OCI-LY7 (cell line): ENCODE measurements at regions not wholly inside any gene's neighbourhood (a gene's known extent, or its start where the extent isn't known, plus 50 kb on each side); places are given as distances from the start of the nearest gene placed in this dataset.

Source experiments
- BruUV-seq: library from RNA; stranded (reverse); fragments of 400-500 nt; replicated peaks from 2 replicates; lab custom pipeline; 2021; lab: Mats Ljungman, UMichigan
- CTCF ChIA-PET: fragments of 300-600 bp; sonication (Branson Sonifier 250); formaldehyde crosslinking; loops from one replicate; lab custom pipeline; 2022; ENCODE audit warnings: antibody characterized with exemption; ENCODE audit not compliant: unreplicated experiment; lab: Charles Lee
- POLR2A ChIA-PET: fragments of 300-600 bp; sonication (Branson Sonifier 250); formaldehyde crosslinking; loops from one replicate; lab custom pipeline; 2022; ENCODE audit warnings: antibody characterized with exemption; lab: Charles Lee
- DNase-seq: peaks from one replicate; pipeline ENCODE4 v3.0.0-alpha.2; 2015; ENCODE audit warnings: low spot score
- H2AFZ ChIP-seq: fragments of 200-600 bp; sonication (generic), shearing (Covaris generic); 2 replicates; pipeline ENCODE4 v1.6.1; 2014; ENCODE audit warnings: mild to moderate bottlenecking, antibody characterized with exemption, low read length, moderate library complexity
- H3K27ac ChIP-seq: fragments of 200-600 bp; sonication (generic); 2 replicates; pipeline ENCODE4 v1.5.1; 2014; ENCODE audit warnings: mixed run types, low read depth, mild to moderate bottlenecking, moderate library complexity, low read length, inconsistent platforms; ENCODE audit not compliant: poor library complexity, severe bottlenecking
- H3K36me3 ChIP-seq: fragments of 200-600 bp; sonication (generic); 2 replicates; pipeline ENCODE4 v1.6.1; 2014; ENCODE audit warnings: mild to moderate bottlenecking, antibody characterized with exemption, low read length, moderate library complexity, mixed read lengths; ENCODE audit not compliant: insufficient read depth
- H3K4me1 ChIP-seq: fragments of 200-600 bp; sonication (generic); 2 replicates; pipeline ENCODE4 v1.5.1; 2014; ENCODE audit warnings: mild to moderate bottlenecking, low read length; ENCODE audit not compliant: insufficient read depth, poor library complexity, severe bottlenecking
- H3K4me2 ChIP-seq: fragments of 200-600 bp; sonication (generic); 2 replicates; pipeline ENCODE4 v1.6.1; 2014; ENCODE audit warnings: mild to moderate bottlenecking, low read length
- H3K4me3 ChIP-seq: fragments of 200-600 bp; sonication (generic); 2 replicates; pipeline ENCODE4 v1.5.1; 2014; ENCODE audit warnings: mild to moderate bottlenecking, low read depth, low read length; ENCODE audit not compliant: poor library complexity, severe bottlenecking
- H3K79me2 ChIP-seq: fragments of 200-600 bp; sonication (generic); 2 replicates; pipeline ENCODE4 v1.6.1; 2016; ENCODE audit warnings: low read depth, mild to moderate bottlenecking, low read length, moderate library complexity, mixed read lengths; ENCODE audit not compliant: insufficient read depth
- H3K9me2 ChIP-seq: fragments of 200-600 bp; sonication (generic); 2 replicates; pipeline ENCODE4 v1.6.1; 2016; ENCODE audit warnings: mild to moderate bottlenecking, low read length, mixed read lengths; ENCODE audit not compliant: insufficient read depth
- H3K9me3 ChIP-seq: fragments of 200-600 bp; sonication (generic); 2 replicates; pipeline ENCODE4 v1.6.1; 2014; ENCODE audit warnings: mild to moderate bottlenecking, mixed run types, low read length, mixed read lengths
- H4K20me1 ChIP-seq: fragments of 200-600 bp; sonication (generic); 2 replicates; pipeline ENCODE4 v1.6.1; 2014; ENCODE audit warnings: mild to moderate bottlenecking, antibody characterized with exemption, low read length, moderate library complexity, mixed read lengths; ENCODE audit not compliant: insufficient read depth
- CTCF ChIP-seq: fragments of 200-600 bp; sonication (generic); conservative IDR thresholded peaks from 2 replicates; pipeline ENCODE4 v1.5.1; 2014; ENCODE audit warnings: mild to moderate bottlenecking, antibody characterized with exemption, low read length, moderate library complexity, mixed read lengths
- EZH2phosphoT487 ChIP-seq: fragments of 200-600 bp; sonication (generic); IDR thresholded peaks from 2 replicates; pipeline ENCODE4 v1.6.1; 2018; ENCODE audit warnings: low read depth, borderline replicate concordance, mild to moderate bottlenecking, mixed run types, antibody characterized with exemption, low read length, moderate library complexity, mixed read lengths
- intact Hi-C: fragments of 100-400 bp; cut with micrococcal nuclease; formaldehyde crosslinking; loops from one replicate; pipeline ENCODE4 v1.10.0; 2022; ENCODE audit not compliant: unreplicated experiment

- DNase-seq: no peak
- Histone ChIP-seq H3K4me2 (no peak overlapping the region), H3K4me3 (no peak overlapping the region), H3K27ac (no peak overlapping the region), H2AFZ (no peak overlapping the region), H3K9me3 (no peaks in the 10 kb centered on the region), H3K9me2 (no peaks in the 10 kb centered on the region), H3K4me1 (no peaks in the 10 kb centered on the region), H4K20me1 (no peaks in the 10 kb centered on the region), H3K79me2 (no peaks in the 10 kb centered on the region), H3K36me3 (no peaks in the 10 kb centered on the region)
- intact Hi-C loops: no loop called here
- CTCF ChIA-PET: no interaction called here
- BruUV-seq: no TSS peak
- POLR2A ChIA-PET: interaction anchor here (0.5 kb wide), 1 partner anchor 75 kb away, joined by 3 read pairs; no protein-coding TSS in a partner anchor
- TF ChIP-seq CTCF (no peak), EZH2phosphoT487 (no peak)
These were observed 333.0 kb downstream of the IRS1 start for GRCh38 chr2:226466589-226466988.

- Histone ChIP-seq H3K4me3 (no peak overlapping the region), H4K20me1 (no peaks in the 10 kb centered on the region), H3K36me3 (no peaks in the 10 kb centered on the region), H3K4me2 (no peak overlapping the region), H3K9me2 (no peaks in the 10 kb centered on the region), H3K79me2 (no peaks in the 10 kb centered on the region), H3K27ac (no peak overlapping the region), H3K4me1 (no peaks in the 10 kb centered on the region), H2AFZ (no peak overlapping the region), H3K9me3 (no peaks in the 10 kb centered on the region)
- TF ChIP-seq CTCF (no peak), EZH2phosphoT487 (no peak)
- CTCF ChIA-PET: no interaction called here
- BruUV-seq: no TSS peak
- no peak for DNase-seq
- intact Hi-C loops: no loop called here
- POLR2A ChIA-PET: no interaction called here
These were observed 333.5 kb downstream of the IRS1 start for GRCh38 chr2:226466124-226466523.

GRCh38 chr2:226464380-226464779, 335.2 kb downstream of the IRS1 start:
- Histone ChIP-seq H3K4me1 (no peaks in the 10 kb centered on the region), H2AFZ (no peak overlapping the region), H3K36me3 (no peaks in the 10 kb centered on the region), H3K4me3 (no peak overlapping the region), H4K20me1 (no peaks in the 10 kb centered on the region), H3K9me2 (no peaks in the 10 kb centered on the region), H3K27ac (no peak overlapping the region), H3K9me3 (no peaks in the 10 kb centered on the region), H3K4me2 (no peak overlapping the region), H3K79me2 (no peaks in the 10 kb centered on the region)
- TF ChIP-seq EZH2phosphoT487: no peak
- TF ChIP-seq CTCF: no peak
- ChIA-PET CTCF (no interaction called here), POLR2A (interaction anchor here (0.7 kb wide), 1 partner anchor 9 kb away, joined by 4 read pairs; no protein-coding TSS in a partner anchor)
- BruUV-seq: no TSS peak
- DNase-seq: no peak
- intact Hi-C loops: no loop called here
